ENCODE measurements at regions not wholly inside any gene's neighbourhood (a gene's known extent, or its start where the extent isn't known, plus 50 kb on each side); places are given as distances from the start of the nearest gene placed in this dataset.
"Not testable (repeated sequence)": the region's sequence is repeated elsewhere in the genome, so short reads cannot be mapped to it uniquely, and the experiment has no call there.

GRCh38 chr9:67708109-67708508 lies 150.6 kb upstream of the ANKRD20A1 start:
- not testable (repeated sequence) for DNase-seq

- DNase-seq: peak; percentile 11
Measured at GRCh38 chr9:67711429-67711828, 147.3 kb upstream of the ANKRD20A1 start.

- not testable (repeated sequence) for DNase-seq
Measured at GRCh38 chr9:67711931-67712330, 146.8 kb upstream of the ANKRD20A1 start.

- DNase-seq: not testable (repeated sequence)
Measured at GRCh38 chr9:67712956-67713355, 145.8 kb upstream of the ANKRD20A1 start.

- peak; percentile 28 for DNase-seq
Measured at GRCh38 chr9:67717830-67718388, 140.8 kb upstream of the ANKRD20A1 start.

GRCh38 chr9:67720491-67720890 lies 138.2 kb upstream of the ANKRD20A1 start:
- DNase-seq: not testable (repeated sequence)

- not testable (repeated sequence) for DNase-seq
Measured at GRCh38 chr9:67722460-67723090, 136.2 kb upstream of the ANKRD20A1 start.

- peak; percentile 24 for DNase-seq
Measured at GRCh38 chr9:67723185-67723584, 135.5 kb upstream of the ANKRD20A1 start.

- peak; percentile 30 for DNase-seq
Measured at GRCh38 chr9:67724885-67725284, 133.8 kb upstream of the ANKRD20A1 start.

GRCh38 chr9:67726213-67726988 lies 132.3 kb upstream of the ANKRD20A1 start:
- peak; percentile 28 for DNase-seq

- not testable (repeated sequence) for DNase-seq
Measured at GRCh38 chr9:67763133-67763532, 95.6 kb upstream of the ANKRD20A1 start.

- DNase-seq: not testable (repeated sequence)
Measured at GRCh38 chr9:67771807-67772206, 86.9 kb upstream of the ANKRD20A1 start.

GRCh38 chr9:67800170-67800569 lies 58.6 kb upstream of the ANKRD20A1 start:
- not testable (repeated sequence) for DNase-seq

Measured in activated T-cell treated with anti-CD3 and anti-CD28 coated beads, Interleukin-2, amount 50 U/mL, for 1 hour (primary cell).